Psoas muscle (tissue), 7 donors: ENCODE measurements at regions not wholly inside any gene's neighbourhood (a gene's known extent, or its start where the extent isn't known, plus 50 kb on each side); places are given as distances from the start of the nearest gene placed in this dataset.

Source experiments
- ATAC-seq, 4 donors: fragments of 200-7000 bp; cut with Tn5 transposase; one replicate each; pipeline ENCODE4 v1.9.1; 2020; ENCODE audit warnings: moderate library complexity in 3 of 4, mild to moderate bottlenecking in 2 of 4
- DNase-seq, 2 donors: peaks; one replicate each; pipeline ENCODE4 v3.0.0-alpha.2; 2020
- H3K27ac ChIP-seq: fragments of 200-600 bp; one replicate; pipeline ENCODE4 v1.8.0; 2022
- H3K27me3 ChIP-seq, 3 donors: fragments of 200-600 bp in 1 of 3; one replicate each; pipeline versions ENCODE4 v1.6.1 to v1.8.0; 2013 to 2022; ENCODE audit warnings: low read length in 2 of 3, mild to moderate bottlenecking in 2 of 3, moderate library complexity in 1 of 3; ENCODE audit not compliant: insufficient read depth in 3 of 3
- H3K36me3 ChIP-seq, 2 donors: fragments of 200-600 bp in 1 of 2; one replicate each; pipeline versions ENCODE4 v1.6.1 to v1.8.0; 2013 to 2022; ENCODE audit warnings: low read depth in 1 of 2, mild to moderate bottlenecking in 1 of 2, moderate library complexity in 1 of 2; ENCODE audit not compliant: insufficient read depth in 1 of 2
- H3K4me1 ChIP-seq: fragments of 200-600 bp; one replicate; pipeline ENCODE4 v1.8.0; 2022
- H3K4me3 ChIP-seq: fragments of 200-600 bp; one replicate; pipeline ENCODE4 v1.8.0; 2022; ENCODE audit warnings: mild to moderate bottlenecking
- H3K9me3 ChIP-seq: fragments of 200-600 bp; one replicate; pipeline ENCODE4 v1.8.0; 2022
- CTCF ChIP-seq: fragments of 200-600 bp; IDR thresholded peaks from one replicate; pipeline ENCODE4 v1.8.0; 2022; ENCODE audit warnings: antibody characterized with exemption
- WGBS, 3 donors: extraction: QIAGEN DNeasy Blood & Tissue Kit; methylation state at CpG; one replicate each; pipeline versions ENCODE4 v1.1.6 to v1.1.7; 2013; 5-methylcytosine and 5-hydroxymethylcytosine counted together
- intact Hi-C, 2 donors: fragments of 100-400 bp; cut with DNase I; formaldehyde crosslinking; loops; one replicate each; pipeline versions ENCODE4 v1.11.0 to v1.14.2; 2022
- donor health status: healthy with polysubstance abuse.
- donor health status: DM: no; HTN: no; CAD: no; lungs with moderate emphysema.
- donor health status: Bipolar disorder and iron deficiency.
- donor health status: healthy.
- donor health status: DM: yes; HTN: yes; CAD: no.
- donor health status: DM: no; HTN: no; CAD: no.
- donor health status: DM: yes; HTN: yes; CAD: no.

GRCh38 chr4:60868232-60868960 lies 331.7 kb upstream of the ADGRL3 start:
- no peaks in the 10 kb centered on the region for H3K4me1 ChIP-seq
- no peaks in the 10 kb centered on the region for H3K36me3 ChIP-seq
- WGBS, 3 donors: 79 to 86% (median 80%) methylated on average over 3 of the region's 3 CpGs
- no peaks in the 10 kb centered on the region for H3K9me3 ChIP-seq
- H3K27me3 ChIP-seq: no peaks in the 10 kb centered on the region
- no peak overlapping the region for H3K27ac ChIP-seq
- no peak for DNase-seq
- intact Hi-C loops: no loop called here
- no peak for TF ChIP-seq CTCF
- no peak for ATAC-seq
- no peak overlapping the region for H3K4me3 ChIP-seq

- Histone ChIP-seq H3K36me3 (no peaks in the 10 kb centered on the region), H3K4me1 (no peaks in the 10 kb centered on the region), H3K27me3 (no peaks in the 10 kb centered on the region), H3K9me3 (no peaks in the 10 kb centered on the region), H3K27ac (no peak overlapping the region), H3K4me3 (no peak overlapping the region)
- DNase-seq (no peak), ATAC-seq (no peak)
- WGBS, 3 donors: 69 to 83% (median 76%) methylated on average over 1 of the region's 1 CpG
- intact Hi-C loops: no loop called here
- TF ChIP-seq CTCF: no peak
Observed at GRCh38 chr4:60879135-60879701, 320.9 kb upstream of the ADGRL3 start.

- no peak for ATAC-seq
- TF ChIP-seq CTCF: no peak
- no peak overlapping the region for H3K4me3 ChIP-seq
- H3K4me1 ChIP-seq: no peaks in the 10 kb centered on the region
- intact Hi-C loops: no loop called here
- no peak for DNase-seq
- no peaks in the 10 kb centered on the region for H3K27me3 ChIP-seq
- 11 to 17% (median 12%) methylated on average over 7 of the region's 7 CpGs for WGBS, 3 donors
- H3K9me3 ChIP-seq: no peaks in the 10 kb centered on the region
- H3K27ac ChIP-seq: no peak overlapping the region
- no peaks in the 10 kb centered on the region for H3K36me3 ChIP-seq
Observed at GRCh38 chr4:60884587-60884986, 315.5 kb upstream of the ADGRL3 start.

- TF ChIP-seq CTCF: no peak
- Histone ChIP-seq H3K9me3 (no peaks in the 10 kb centered on the region), H3K36me3 (no peaks in the 10 kb centered on the region), H3K27ac (no peak overlapping the region), H3K4me1 (no peaks in the 10 kb centered on the region), H3K4me3 (no peak overlapping the region), H3K27me3 (no peaks in the 10 kb centered on the region)
- WGBS, 3 donors: 44 to 55% (median 50%) methylated on average over 2 of the region's 2 CpGs
- ATAC-seq (no peak), DNase-seq (no peak)
- intact Hi-C loops: no loop called here
Observed at GRCh38 chr4:60885011-60885410, 315.1 kb upstream of the ADGRL3 start.

- Histone ChIP-seq H3K27me3 (no peaks in the 10 kb centered on the region), H3K27ac (no peak overlapping the region), H3K4me1 (no peaks in the 10 kb centered on the region), H3K36me3 (no peaks in the 10 kb centered on the region), H3K9me3 (no peaks in the 10 kb centered on the region), H3K4me3 (no peak overlapping the region)
- 79 to 82% (median 80%) methylated on average over 2 of the region's 2 CpGs for WGBS, 3 donors
- TF ChIP-seq CTCF: no peak
- ATAC-seq: no peak
- DNase-seq: no peak
- intact Hi-C loops: no loop called here
Observed at GRCh38 chr4:60890743-60891142, 309.4 kb upstream of the ADGRL3 start.
